Pancreas (tissue), 10 donors: ENCODE measurements at regions not wholly inside any gene's neighbourhood (a gene's known extent, or its start where the extent isn't known, plus 50 kb on each side); places are given as distances from the start of the nearest gene placed in this dataset.

ENCODE experiments used
- ATAC-seq, 4 donors: fragments of 200-7000 bp; cut with Tn5 transposase; one replicate each; pipeline versions ENCODE4 v1.8.0 to v1.9.1; 2020; ENCODE audit warnings: mild to moderate bottlenecking in 4 of 4, moderate library complexity in 4 of 4
- DNase-seq, 6 donors: peaks; one replicate each; pipeline ENCODE4 v3.0.0-alpha.2; 2020
- FAIRE-seq: peaks from 2 replicates; lab custom pipeline; 2012; peaks lifted over from hg19 to GRCh38; lab: Jason Lieb, UNC
- H3K27ac ChIP-seq, 4 donors: fragments of 200-600 bp; sonication (generic); 1 replicate in 3 of 4; 2 replicates in 1 of 4; pipeline versions ENCODE4 v1.5.0 to v1.8.0; 2020
- H3K27me3 ChIP-seq, 4 donors: fragments of 200-600 bp; one replicate each; pipeline ENCODE4 v1.8.0; 2021
- H3K36me3 ChIP-seq, 3 donors: fragments of 200-600 bp; sonication (generic) in 1 of 3; one replicate each; pipeline versions ENCODE4 v1.5.0 to v1.8.0; 2020 to 2021
- H3K4me1 ChIP-seq, 3 donors: fragments of 200-600 bp; one replicate each; pipeline ENCODE4 v1.8.0; 2021
- H3K4me3 ChIP-seq, 4 donors: fragments of 200-600 bp; sonication (generic) in 2 of 4; one replicate each; pipeline versions ENCODE4 v1.5.0 to v1.8.0; 2020 to 2021
- H3K9me3 ChIP-seq, 4 donors: fragments of 200-600 bp; one replicate each; pipeline ENCODE4 v1.8.0; 2021
- WGBS, 2 donors: extraction: QIAGEN DNeasy Blood & Tissue Kit; methylation state at CpG; one replicate each; pipeline ENCODE4 v1.1.7; 2013; 5-methylcytosine and 5-hydroxymethylcytosine counted together
- intact Hi-C, 3 donors: fragments of 100-400 bp; cut with DNase I; formaldehyde crosslinking; loops; one replicate each; pipeline versions ENCODE4 v1.11.1 to v1.14.2; 2022
- TF ChIP-seq, protein P1 (sequence below), 4 donors: fragments of 200-600 bp; sonication (generic) in 3 of 4; IDR thresholded peaks; one replicate each; pipeline versions ENCODE4 v1.5.0 to v1.8.0; 2021; ENCODE audit warnings: antibody characterized with exemption in 4 of 4
- donor health status: healthy with polysubstance abuse.
- donor health status: DM: no; HTN: no; CAD: no; lungs with moderate emphysema.
- donor health status: DM: no; HTN: no; CAD: no.
- donor health status: control.
- donor health status: control.
- donor health status: Bipolar disorder and iron deficiency.
- donor health status: DM: yes; HTN: yes; CAD: no.
- donor health status: DM: no; HTN: no; CAD: no.
- donor health status: DM: no; HTN: no; CAD: no.
- donor health status: DM: yes; HTN: yes; CAD: no.

DNA sequence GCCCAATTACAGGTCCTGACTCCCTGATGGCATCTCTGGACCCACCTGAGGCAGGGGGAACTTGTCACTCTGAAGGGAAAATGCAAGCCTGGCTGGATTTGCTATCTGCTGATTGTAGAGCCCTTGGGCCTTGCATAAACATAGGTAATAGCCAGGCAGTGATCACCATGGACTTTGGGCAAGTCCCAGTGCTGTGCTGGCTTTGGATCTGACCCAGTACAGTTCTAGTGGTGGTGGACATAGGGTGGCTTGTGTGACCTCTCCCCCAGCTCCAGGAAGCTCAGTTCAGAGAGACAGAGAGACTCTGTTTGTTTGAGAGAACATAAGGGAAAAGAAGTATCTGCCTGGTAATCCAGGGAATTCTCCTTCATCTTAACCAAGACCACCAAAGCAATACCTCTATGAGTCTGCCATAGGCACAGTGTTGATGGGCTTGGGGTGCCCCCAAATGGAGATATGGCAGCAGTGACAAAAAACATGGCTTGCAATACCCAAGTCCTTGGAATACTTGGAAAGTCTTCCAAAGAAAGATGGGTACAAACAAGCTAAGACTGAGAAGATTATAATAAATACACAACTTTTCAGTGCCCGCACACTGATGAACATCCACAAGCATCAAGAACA is 348.5 kb downstream of the PYDC2 start:
- Histone ChIP-seq H3K36me3 (no peaks in the 10 kb centered on the region), H3K4me1 (no peaks in the 10 kb centered on the region), H3K9me3 (no peaks in the 10 kb centered on the region), H3K4me3 (no peak overlapping the region), H3K27ac (no peak overlapping the region), H3K27me3 (no peaks in the 10 kb centered on the region)
- DNase-seq (no peak), FAIRE-seq (no peak), ATAC-seq (peak in 1 of 4 donors; percentile 50)
- TF ChIP-seq, protein P1, sequence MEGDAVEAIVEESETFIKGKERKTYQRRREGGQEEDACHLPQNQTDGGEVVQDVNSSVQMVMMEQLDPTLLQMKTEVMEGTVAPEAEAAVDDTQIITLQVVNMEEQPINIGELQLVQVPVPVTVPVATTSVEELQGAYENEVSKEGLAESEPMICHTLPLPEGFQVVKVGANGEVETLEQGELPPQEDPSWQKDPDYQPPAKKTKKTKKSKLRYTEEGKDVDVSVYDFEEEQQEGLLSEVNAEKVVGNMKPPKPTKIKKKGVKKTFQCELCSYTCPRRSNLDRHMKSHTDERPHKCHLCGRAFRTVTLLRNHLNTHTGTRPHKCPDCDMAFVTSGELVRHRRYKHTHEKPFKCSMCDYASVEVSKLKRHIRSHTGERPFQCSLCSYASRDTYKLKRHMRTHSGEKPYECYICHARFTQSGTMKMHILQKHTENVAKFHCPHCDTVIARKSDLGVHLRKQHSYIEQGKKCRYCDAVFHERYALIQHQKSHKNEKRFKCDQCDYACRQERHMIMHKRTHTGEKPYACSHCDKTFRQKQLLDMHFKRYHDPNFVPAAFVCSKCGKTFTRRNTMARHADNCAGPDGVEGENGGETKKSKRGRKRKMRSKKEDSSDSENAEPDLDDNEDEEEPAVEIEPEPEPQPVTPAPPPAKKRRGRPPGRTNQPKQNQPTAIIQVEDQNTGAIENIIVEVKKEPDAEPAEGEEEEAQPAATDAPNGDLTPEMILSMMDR (IDR thresholded peaks at IDR 0.05): no peak
- intact Hi-C loops: loop anchor here in 1 of 3 donors (10.0 kb wide), 1 partner anchor 395 kb away; no protein-coding TSS in a partner anchor
- 86 to 93% methylated on average over 1 of the region's 1 CpG for WGBS, 2 donors

DNA sequence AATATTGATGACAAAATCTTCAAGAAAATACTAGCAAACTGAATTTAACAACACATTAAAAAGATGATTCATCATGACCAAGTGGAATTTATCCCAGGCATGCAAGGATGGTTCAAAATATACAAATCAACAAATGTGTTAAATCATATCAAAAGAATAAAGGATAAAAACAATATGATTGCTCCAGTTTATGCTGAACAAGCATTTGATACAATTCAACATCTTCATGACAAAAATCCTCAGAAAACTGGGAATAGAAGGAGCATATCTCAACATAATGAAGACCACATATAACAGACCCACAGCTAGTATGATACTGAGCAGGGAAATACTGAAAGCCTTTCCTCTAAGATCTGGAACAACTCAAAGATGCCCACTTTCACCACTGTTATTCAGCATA is 352.3 kb downstream of the PYDC2 start:
- Histone ChIP-seq H3K27ac (no peak overlapping the region), H3K4me1 (no peaks in the 10 kb centered on the region), H3K27me3 (no peaks in the 10 kb centered on the region), H3K36me3 (no peaks in the 10 kb centered on the region), H3K4me3 (no peak overlapping the region), H3K9me3 (no peaks in the 10 kb centered on the region)
- TF ChIP-seq, protein P1 (IDR thresholded peaks at IDR 0.05): no peak
- FAIRE-seq (no peak), DNase-seq (no peak), ATAC-seq (no peak)
- intact Hi-C loops: no loop called here

DNA sequence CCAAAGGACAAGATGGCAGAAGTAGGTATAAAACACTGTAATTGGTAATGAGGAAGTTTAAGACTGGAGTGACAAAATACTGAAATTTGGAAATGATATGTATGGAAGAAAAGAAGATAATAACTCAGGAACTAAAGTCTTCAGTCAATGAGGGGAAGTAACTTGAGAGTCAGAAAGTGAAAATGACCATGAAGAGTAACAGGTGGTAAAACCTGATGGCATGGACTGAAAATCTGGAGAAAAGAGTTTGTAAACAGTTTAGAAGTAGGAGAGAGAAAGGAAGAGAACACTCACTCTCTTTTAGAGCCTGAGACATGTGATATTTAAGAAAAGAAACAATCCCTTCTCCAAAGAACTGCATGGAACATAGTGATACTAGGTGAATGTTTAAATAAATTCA is 387.9 kb downstream of the PYDC2 start:
- Histone ChIP-seq H3K4me1 (no peaks in the 10 kb centered on the region), H3K27ac (no peak overlapping the region), H3K27me3 (no peaks in the 10 kb centered on the region), H3K4me3 (no peak overlapping the region), H3K36me3 (no peaks in the 10 kb centered on the region), H3K9me3 (no peaks in the 10 kb centered on the region)
- intact Hi-C loops: no loop called here
- no peak for FAIRE-seq
- TF ChIP-seq, protein P1 (IDR thresholded peaks at IDR 0.05): no peak
- no peak for DNase-seq
- no peak for ATAC-seq

DNA sequence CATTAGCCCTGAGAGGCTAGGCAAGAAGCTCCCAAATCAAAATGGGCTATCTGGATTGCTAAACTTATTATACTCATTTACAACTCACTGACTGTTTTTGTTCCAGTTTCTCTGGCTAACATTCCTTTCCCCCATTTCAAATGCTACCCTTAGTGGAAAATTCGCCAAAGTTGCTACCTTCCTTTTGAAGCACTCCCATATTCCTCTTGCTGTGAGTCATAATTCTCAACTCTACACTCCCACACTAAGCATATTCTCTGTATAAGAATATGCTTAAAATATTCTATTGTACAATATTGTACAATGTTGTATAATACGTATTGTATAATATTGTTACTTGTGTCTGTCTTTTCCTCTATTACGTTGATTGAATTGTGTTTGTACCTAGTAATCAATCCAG is 398.6 kb downstream of the PYDC2 start:
- Histone ChIP-seq H3K9me3 (no peaks in the 10 kb centered on the region), H3K27ac (no peak overlapping the region), H3K27me3 (no peaks in the 10 kb centered on the region), H3K36me3 (no peaks in the 10 kb centered on the region), H3K4me3 (no peak overlapping the region), H3K4me1 (no peaks in the 10 kb centered on the region)
- ATAC-seq: no peak
- no peak for FAIRE-seq
- 70 to 82% methylated on average over 3 of the region's 3 CpGs for WGBS, 2 donors
- TF ChIP-seq, protein P1 (IDR thresholded peaks at IDR 0.05): no peak
- no peak for DNase-seq
- intact Hi-C loops: no loop called here

DNA sequence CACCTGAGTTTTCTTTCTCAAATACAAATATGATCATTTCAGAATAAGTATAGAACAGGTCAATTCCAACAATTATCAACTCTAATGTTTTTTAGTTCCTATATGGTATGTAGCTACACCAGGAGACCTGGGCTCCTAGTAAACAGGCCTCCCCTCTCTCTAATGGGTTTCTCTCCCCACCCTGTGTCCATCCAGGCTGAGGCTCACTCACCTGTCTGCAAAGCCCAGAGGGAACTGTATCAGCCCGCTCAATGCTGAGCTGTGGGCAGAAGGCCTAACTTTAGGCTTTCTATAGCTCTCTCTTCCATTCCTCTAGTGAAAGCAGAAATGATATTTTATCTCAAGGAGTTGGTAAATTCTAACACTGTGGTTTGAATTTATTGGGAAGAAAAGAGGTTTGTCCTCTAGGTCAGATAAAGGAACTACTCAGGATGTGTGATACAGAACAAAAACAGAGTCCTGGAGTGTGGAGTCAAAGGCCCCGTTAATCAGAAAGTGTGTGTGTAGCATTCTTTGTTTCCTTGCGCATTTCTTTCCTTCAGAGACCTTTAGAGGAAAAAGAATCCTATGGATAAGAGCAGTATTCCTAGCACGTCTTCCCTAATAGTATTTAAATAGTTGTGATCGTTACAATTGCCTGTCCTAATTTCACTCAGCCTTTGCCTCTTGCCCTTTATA is 408.9 kb downstream of the PYDC2 start:
- Histone ChIP-seq H3K36me3 (no peaks in the 10 kb centered on the region), H3K4me1 (no peaks in the 10 kb centered on the region), H3K4me3 (no peak overlapping the region), H3K27ac (no peak overlapping the region), H3K27me3 (no peaks in the 10 kb centered on the region), H3K9me3 (no peaks in the 10 kb centered on the region)
- ATAC-seq (no peak), FAIRE-seq (no peak), DNase-seq (no peak)
- WGBS, 2 donors: 63 to 71% methylated on average over 5 of the region's 5 CpGs
- intact Hi-C loops: no loop called here
- TF ChIP-seq, protein P1 (IDR thresholded peaks at IDR 0.05): no peak
